ENCODE measurements at regions not wholly inside any gene's neighbourhood (a gene's known extent, or its start where the extent isn't known, plus 50 kb on each side); places are given as distances from the start of the nearest gene placed in this dataset.

DNA sequence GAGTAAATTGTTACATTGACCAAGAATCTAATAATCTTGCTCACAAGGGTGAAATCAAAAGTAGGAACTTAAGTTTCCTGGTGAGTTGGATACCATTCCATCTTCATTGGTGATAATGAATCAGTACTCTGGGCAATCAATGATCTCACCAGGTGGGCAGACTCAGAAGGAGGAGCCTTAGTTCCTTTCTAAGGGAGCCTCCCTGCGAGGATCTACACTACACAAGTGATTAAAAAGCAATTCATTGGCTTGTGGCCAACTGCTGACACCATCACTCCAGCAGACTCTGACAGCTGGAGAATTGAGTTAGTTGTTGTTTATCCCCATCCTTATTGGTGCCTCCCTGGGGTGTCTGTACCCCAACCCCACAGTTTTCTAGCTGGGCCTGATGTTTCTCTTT, 84.1 kb upstream of the VANGL1 start:
- Histone ChIP-seq H3K9me3 (ENCODE audit: control insufficient read depth in 4 of 4, low read length in 3 of 4) (no peaks in the 10 kb centered on the region), H3K27ac (ENCODE audit: low read depth in 1 of 2, low read length in 2 of 2) (no peak overlapping the region), H3K36me3 (ENCODE audit: control insufficient read depth in 4 of 4, insufficient read depth in 3 of 4, low read depth in 1 of 4, low read length in 3 of 4) (no peaks in the 10 kb centered on the region), H3K4me3 (ENCODE audit: low read depth in 1 of 3, low read length in 3 of 3) (no peak overlapping the region), H3K4me1 (ENCODE audit: control insufficient read depth in 4 of 4, insufficient read depth in 4 of 4, low read length in 3 of 4) (no peaks in the 10 kb centered on the region), H3K27me3 (ENCODE audit: control insufficient read depth in 4 of 4, insufficient read depth in 4 of 4, low read length in 3 of 4) (peaks cover 0 to 6% (median 2%) of the 10 kb centered on the region in 4 donors), H3K9ac (ENCODE audit: low read depth in 1 of 2, low read length in 2 of 2) (no peak overlapping the region)
- 66% methylated on average over 1 of the region's 1 CpG for WGBS
- DNase-seq (ENCODE audit: low spot score), result no peak
- TF ChIP-seq, protein P1, sequence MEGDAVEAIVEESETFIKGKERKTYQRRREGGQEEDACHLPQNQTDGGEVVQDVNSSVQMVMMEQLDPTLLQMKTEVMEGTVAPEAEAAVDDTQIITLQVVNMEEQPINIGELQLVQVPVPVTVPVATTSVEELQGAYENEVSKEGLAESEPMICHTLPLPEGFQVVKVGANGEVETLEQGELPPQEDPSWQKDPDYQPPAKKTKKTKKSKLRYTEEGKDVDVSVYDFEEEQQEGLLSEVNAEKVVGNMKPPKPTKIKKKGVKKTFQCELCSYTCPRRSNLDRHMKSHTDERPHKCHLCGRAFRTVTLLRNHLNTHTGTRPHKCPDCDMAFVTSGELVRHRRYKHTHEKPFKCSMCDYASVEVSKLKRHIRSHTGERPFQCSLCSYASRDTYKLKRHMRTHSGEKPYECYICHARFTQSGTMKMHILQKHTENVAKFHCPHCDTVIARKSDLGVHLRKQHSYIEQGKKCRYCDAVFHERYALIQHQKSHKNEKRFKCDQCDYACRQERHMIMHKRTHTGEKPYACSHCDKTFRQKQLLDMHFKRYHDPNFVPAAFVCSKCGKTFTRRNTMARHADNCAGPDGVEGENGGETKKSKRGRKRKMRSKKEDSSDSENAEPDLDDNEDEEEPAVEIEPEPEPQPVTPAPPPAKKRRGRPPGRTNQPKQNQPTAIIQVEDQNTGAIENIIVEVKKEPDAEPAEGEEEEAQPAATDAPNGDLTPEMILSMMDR (IDR thresholded peaks at IDR 0.05; ENCODE audit: low read depth, low read length, missing input control), result no peak
- TF ChIP-seq RAD21 (IDR thresholded peaks at IDR 0.05), result no peak
- TF ChIP-seq RXRA (IDR thresholded peaks at IDR 0.05), result no peak
- TF ChIP-seq NR2F2 (IDR thresholded peaks at IDR 0.05), result no peak
- no peak for TF ChIP-seq JUND (IDR thresholded peaks at IDR 0.05)
- TF ChIP-seq SP1 (IDR thresholded peaks at IDR 0.05), result no peak
- no peak for TF ChIP-seq EGR1 (IDR thresholded peaks at IDR 0.05; ENCODE audit: low read depth in 2 of 2)
- no peak for TF ChIP-seq YY1 (IDR thresholded peaks at IDR 0.05)
- TF ChIP-seq FOXA2 (IDR thresholded peaks at IDR 0.05), result no peak
- TF ChIP-seq, protein P2, sequence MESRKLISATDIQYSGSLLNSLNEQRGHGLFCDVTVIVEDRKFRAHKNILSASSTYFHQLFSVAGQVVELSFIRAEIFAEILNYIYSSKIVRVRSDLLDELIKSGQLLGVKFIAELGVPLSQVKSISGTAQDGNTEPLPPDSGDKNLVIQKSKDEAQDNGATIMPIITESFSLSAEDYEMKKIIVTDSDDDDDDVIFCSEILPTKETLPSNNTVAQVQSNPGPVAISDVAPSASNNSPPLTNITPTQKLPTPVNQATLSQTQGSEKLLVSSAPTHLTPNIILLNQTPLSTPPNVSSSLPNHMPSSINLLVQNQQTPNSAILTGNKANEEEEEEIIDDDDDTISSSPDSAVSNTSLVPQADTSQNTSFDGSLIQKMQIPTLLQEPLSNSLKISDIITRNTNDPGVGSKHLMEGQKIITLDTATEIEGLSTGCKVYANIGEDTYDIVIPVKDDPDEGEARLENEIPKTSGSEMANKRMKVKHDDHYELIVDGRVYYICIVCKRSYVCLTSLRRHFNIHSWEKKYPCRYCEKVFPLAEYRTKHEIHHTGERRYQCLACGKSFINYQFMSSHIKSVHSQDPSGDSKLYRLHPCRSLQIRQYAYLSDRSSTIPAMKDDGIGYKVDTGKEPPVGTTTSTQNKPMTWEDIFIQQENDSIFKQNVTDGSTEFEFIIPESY (IDR thresholded peaks at IDR 0.05), result no peak
- no peak for TF ChIP-seq HNF4A (conservative IDR thresholded peaks at IDR 0.05)
- TF ChIP-seq, protein P3, sequence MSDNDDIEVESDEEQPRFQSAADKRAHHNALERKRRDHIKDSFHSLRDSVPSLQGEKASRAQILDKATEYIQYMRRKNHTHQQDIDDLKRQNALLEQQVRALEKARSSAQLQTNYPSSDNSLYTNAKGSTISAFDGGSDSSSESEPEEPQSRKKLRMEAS (IDR thresholded peaks at IDR 0.05), result no peak
- no peak for TF ChIP-seq TAF1 (conservative IDR thresholded peaks at IDR 0.05)

DNA sequence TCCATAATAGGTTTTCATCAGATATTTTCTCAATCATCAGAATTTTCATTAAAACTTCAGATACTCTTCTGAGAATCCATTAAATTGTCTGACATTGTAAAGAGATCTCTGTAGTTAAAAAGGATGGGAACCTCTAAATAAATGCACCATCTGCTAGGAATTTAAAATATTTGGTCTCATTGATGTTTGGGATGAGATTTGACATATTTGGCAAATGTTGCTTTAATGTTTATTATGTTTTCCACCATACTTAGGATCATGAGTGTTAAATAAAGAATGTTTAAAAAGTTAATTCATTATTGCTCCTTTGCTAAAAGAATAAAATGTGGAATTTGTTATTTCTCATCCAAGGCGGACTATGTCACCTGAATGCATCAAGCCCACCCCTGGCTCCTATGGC, 85.5 kb upstream of the VANGL1 start:
- Histone ChIP-seq H3K4me1 (ENCODE audit: control insufficient read depth in 4 of 4, insufficient read depth in 4 of 4, low read length in 3 of 4) (no peaks in the 10 kb centered on the region), H3K4me3 (ENCODE audit: low read depth in 1 of 3, low read length in 3 of 3) (no peak overlapping the region), H3K9ac (ENCODE audit: low read depth in 1 of 2, low read length in 2 of 2) (no peak overlapping the region), H3K27me3 (ENCODE audit: control insufficient read depth in 4 of 4, insufficient read depth in 4 of 4, low read length in 3 of 4) (peaks cover 0 to 6% (median 0%) of the 10 kb centered on the region in 4 donors), H3K27ac (ENCODE audit: low read depth in 1 of 2, low read length in 2 of 2) (no peak overlapping the region), H3K9me3 (ENCODE audit: control insufficient read depth in 4 of 4, low read length in 3 of 4) (no peaks in the 10 kb centered on the region), H3K36me3 (ENCODE audit: control insufficient read depth in 4 of 4, insufficient read depth in 3 of 4, low read depth in 1 of 4, low read length in 3 of 4) (no peaks in the 10 kb centered on the region)
- TF ChIP-seq RAD21 (IDR thresholded peaks at IDR 0.05) (no peak), FOXA2 (IDR thresholded peaks at IDR 0.05) (no peak), NR2F2 (IDR thresholded peaks at IDR 0.05) (no peak), JUND (IDR thresholded peaks at IDR 0.05) (no peak), GABPA (IDR thresholded peaks at IDR 0.05 in 1 of 2, conservative IDR thresholded peaks at IDR 0.05 in 1 of 2) (no peak), SP1 (IDR thresholded peaks at IDR 0.05) (no peak)
- TF ChIP-seq, protein P1 (IDR thresholded peaks at IDR 0.05; ENCODE audit: low read depth, low read length, missing input control), result no peak
- TF ChIP-seq, protein P3 (IDR thresholded peaks at IDR 0.05), result no peak
- TF ChIP-seq, protein P2 (IDR thresholded peaks at IDR 0.05), result no peak
- DNase-seq (ENCODE audit: low spot score), result no peak
- WGBS, result 92% methylated on average over 1 of the region's 1 CpG

All from liver (tissue), 8 donors.